HG03280 (cell line): ENCODE measurements at regions not wholly inside any gene's neighbourhood (a gene's known extent, or its start where the extent isn't known, plus 50 kb on each side); places are given as distances from the start of the nearest gene placed in this dataset.
"Not testable (repeated sequence)": the region's sequence is repeated elsewhere in the genome, so short reads cannot be mapped to it uniquely, and the experiment has no call there.

ENCODE experiments used
- ATAC-seq: cut with Tn5 transposase; IDR thresholded peaks from one replicate; pipeline ENCODE4 v1.9.1; 2021; ENCODE audit warnings: mild to moderate bottlenecking, moderate library complexity; ENCODE audit not compliant: unreplicated experiment

- ATAC-seq: no peak
Measured at GRCh38 chr7:91660734-91661356, 219.7 kb downstream of the MTERF1 start.

DNA sequence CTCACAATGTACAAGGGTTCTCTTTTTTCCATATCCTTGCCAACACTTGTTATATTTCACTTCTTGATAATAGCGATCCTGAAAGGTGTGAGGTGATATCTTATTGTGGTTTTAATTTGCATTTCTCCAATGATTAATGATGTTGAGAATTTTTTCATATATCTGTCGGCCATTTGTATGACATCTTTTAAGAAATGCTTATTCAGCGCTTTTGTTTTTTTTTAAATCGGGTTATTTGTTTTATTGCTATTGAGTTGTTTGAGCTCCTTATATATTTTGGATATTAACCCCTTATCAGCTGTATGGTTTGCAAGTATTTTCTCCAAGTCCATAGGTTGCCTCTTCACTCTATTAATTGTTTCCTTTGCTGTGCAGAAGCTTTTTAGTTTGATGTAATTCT is 218.8 kb downstream of the MTERF1 start:
- no peak for ATAC-seq

DNA sequence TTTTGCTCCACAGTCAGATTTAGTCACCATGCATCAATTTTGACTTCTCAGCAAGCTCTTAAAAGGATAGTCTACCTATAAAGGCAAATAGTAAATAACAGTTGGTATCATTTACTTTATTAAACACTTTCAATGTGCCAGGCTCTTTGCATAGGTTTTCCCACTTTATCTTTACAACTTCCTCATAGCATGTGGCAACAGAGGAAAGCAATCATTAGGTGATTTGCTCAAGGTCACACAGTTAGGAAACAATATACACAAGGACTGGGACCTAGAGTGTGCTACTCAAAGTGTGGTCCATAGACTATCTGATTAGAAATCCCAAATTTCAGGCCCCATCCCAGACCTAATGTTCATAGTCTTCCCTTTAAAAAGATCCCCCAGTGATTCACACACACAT is 212.3 kb downstream of the MTERF1 start:
- no peak for ATAC-seq

GRCh38 chr7:91671245-91671644 is 209.3 kb downstream of the MTERF1 start:
- ATAC-seq: no peak

DNA sequence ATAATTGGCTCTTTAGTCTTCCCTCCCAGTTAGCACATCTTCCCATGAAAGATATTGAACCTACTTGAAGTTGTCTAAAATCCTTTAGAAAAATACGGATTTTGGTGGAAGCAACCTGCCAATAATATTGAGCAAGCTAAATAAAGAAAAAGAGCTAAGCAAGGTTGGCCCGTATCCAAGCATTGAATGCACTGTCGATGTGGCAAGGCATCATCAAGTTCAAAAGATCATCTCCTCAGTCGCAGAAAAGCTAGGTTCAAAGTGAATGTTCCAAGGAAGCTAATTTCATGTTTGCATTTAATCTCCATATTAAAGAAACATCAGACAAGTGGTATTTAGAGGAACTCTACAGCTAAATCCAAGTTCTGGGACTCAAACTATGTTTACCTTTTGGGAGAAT is 206.0 kb downstream of the MTERF1 start:
- no peak for ATAC-seq

GRCh38 chr7:91681718-91682117 is 198.8 kb downstream of the MTERF1 start:
- ATAC-seq: no peak

GRCh38 chr7:91683823-91684222 is 196.7 kb downstream of the MTERF1 start:
- ATAC-seq: no peak

GRCh38 chr7:91685544-91685943 is 195.0 kb downstream of the MTERF1 start:
- ATAC-seq: no peak

GRCh38 chr7:91690541-91691070 is 189.9 kb downstream of the MTERF1 start:
- ATAC-seq: no peak

- ATAC-seq: no peak
Measured at GRCh38 chr7:91691865-91692264, 188.6 kb downstream of the MTERF1 start.

DNA sequence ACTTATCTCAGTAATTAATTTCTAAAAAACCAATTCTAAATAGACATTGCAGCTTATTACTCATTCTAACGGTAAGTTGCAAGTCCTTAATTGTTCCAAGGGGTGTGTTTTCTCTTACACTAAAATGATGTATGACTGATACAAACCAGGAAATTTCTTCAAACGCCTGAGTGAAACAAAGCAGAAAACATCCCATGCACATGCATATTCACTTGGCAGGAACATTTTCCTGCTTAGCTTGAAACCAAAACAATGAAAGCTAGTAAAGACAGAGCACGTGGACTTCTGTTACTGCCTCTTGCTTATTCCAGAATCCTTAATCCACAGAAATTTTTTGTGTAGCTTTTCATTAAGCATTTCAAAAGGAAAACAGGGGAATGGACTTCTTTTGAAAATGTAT is 187.7 kb downstream of the MTERF1 start:
- ATAC-seq: no peak

GRCh38 chr7:91694351-91694841 is 186.1 kb downstream of the MTERF1 start:
- ATAC-seq: no peak

DNA sequence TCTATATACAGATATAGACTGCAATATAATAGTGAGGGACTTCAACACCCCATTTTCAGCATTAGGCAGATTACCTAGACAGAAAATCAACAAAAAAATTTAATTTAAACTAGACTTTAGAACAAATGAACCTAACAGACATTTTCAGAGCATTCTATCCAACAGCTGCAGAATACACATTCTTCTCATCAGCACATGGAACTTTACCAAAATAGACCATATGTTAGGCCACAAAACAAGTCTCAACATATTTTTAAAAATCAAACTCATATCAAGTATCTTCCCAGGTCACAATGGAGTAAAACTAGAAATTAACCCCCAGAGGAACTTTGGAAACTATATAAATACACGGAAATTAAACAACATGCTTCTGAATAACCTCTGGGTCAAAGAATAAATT is 169.6 kb downstream of the MTERF1 start:
- ATAC-seq: no peak

DNA sequence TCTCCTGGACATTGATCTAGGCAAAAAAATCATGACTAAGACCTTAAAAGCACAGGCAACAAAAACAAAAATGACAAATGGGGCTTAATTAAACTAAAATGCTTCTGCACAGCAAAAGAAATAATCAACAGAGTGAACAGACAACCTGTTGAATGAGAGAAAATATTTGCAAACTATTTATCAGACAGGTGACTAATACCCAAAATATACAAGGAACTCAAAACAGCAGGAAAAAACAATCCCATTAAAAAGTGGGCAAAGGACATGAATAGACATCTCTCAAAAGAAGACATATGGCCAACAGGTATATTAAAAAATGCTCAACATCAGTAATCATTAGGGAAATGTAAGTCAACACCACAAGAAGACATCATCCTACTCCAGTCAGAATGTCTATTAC is 166.8 kb downstream of the MTERF1 start:
- ATAC-seq: no peak

DNA sequence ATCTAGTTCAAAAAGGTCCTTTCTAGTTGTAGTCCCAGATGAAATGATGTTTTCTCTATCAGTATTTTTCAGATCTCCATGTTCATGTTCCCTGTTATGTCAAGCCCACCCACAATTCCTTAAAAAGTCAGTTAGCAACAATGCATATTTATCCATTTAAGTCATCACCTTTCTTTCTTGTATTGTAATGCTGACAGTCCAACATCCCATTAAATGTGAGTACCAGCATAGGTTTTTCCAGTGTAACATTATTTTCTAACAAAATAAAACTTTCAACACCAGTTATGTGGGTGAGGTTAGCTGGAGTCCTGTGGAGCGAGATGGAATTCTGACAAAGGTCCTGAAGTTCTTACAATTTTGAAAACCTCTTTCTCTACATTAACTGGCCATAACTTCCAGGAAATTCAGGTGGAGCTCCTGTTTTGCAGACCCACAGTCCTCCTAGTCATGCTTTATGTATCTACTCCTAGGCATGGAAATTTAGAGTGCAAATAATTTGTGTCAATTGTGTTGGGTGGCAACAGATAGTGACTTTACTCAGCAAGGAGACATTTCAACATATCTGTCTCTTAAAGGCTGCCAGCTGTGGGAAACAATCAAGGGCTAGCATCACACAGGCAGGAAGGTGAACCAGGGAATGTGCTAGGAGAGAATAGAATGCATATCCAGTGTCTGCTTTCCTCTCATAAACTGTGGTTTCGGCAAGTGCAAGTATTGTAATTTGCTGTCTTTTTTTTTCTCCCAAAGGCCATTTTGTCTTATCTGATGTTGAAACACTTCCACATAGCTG is 162.6 kb downstream of the MTERF1 start:
- no peak for ATAC-seq

DNA sequence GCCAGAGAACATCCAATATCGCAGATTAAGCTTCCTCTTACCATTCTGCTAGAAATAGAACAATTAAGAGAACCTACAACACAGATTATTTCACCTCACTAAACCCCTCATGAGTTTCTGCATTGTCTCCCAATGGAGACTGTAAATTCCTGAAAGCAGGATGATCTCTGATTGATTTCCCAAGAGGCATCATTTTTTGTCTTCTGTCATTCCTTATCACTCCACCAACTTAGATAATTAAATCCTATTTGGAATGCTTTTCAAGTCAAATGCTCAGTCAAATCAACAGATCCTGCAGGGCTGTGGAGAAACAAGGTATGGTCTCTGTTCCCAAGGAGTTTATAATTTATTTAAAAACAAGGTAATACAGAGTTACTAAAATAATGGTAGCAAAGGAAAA is 161.5 kb downstream of the MTERF1 start:
- no peak for ATAC-seq

DNA sequence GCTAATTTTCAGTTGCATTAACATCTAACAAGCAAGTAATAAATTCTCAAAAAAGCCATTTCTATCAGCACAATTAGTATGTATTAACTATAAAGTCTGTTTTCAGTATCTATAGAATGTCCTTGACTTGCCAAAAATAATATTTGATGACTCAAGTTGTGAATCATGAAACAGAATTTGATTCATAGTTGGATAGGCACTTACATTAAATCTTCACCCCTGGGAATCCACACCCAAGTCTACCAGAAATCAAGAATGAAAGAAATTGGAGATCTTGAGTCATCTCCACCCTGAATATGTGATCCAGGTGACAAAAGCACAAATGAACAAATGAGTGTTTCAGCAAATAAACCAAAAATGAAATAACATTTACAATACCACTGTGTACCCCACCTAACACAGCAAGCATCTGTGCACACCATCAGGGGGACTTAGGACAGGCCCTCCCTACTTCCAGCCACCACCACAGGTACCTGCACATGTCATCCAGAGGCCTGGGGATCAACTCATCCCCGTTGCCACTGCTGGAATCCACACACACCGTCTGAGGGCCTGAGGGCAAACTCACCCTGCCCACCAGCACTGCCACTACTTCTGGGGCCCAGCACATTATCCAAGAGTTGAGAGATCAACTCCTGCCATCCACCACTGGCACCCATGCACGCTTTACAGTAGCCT is 160.1 kb downstream of the MTERF1 start:
- no peak for ATAC-seq

- no peak for ATAC-seq
Measured at GRCh38 chr7:91722831-91723230, 157.7 kb downstream of the MTERF1 start.

DNA sequence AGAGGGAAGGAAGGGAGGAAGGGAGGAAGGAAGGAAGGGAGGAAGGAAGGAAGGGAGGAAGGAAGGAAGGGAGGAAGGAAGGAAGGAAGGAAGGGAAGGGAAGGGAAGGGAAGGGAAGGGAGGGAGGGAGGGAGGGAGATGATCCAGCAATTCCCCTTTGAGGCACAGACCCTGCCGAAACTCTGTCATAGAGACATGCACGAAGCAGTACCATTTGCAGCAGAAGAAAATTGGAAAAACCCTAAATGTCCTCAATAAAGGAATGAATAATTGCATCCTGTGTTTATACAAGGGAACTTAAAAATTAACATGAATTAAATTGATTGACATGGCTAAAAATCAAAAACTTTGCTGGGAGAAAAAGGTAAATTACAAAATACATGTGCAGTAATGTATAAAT is 151.5 kb downstream of the MTERF1 start:
- ATAC-seq: not testable (repeated sequence)

DNA sequence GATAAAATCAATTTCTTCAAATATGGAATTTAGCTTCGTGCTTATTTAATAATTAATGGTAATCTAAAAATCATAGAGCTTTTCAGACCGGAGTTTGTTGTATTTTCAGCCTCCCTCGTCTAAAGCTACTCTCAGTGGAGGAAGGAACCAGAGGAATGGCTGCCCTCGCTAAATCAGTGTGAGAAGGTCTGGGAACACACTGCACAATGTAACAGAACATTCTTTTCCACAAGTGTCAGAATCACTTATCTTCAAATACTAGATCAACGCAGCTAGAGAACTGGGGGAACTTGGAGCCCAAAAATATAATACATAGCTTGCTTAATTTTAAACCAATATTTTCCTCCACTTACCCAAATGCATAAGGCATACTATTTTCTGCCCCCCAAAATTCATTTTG is 148.5 kb downstream of the MTERF1 start:
- ATAC-seq: no peak

DNA sequence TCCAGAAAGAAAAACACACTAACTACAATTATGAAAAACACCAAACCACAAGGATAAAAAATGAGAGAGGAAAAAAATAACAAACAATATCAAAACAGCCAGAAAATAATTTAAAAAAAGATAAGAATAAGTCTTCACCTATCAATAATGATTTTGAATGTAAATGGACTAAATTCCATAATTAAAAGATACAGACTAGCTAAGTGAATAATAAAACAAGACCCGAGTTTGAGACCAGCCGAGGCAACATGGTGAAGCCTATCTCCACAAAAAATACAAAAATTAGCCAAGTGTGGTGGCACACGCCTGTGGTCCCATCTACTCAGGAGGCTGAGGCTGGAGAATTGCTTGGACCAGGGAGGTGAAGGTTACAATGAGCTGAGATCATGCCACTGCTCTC is 131.1 kb downstream of the MTERF1 start:
- ATAC-seq: no peak

DNA sequence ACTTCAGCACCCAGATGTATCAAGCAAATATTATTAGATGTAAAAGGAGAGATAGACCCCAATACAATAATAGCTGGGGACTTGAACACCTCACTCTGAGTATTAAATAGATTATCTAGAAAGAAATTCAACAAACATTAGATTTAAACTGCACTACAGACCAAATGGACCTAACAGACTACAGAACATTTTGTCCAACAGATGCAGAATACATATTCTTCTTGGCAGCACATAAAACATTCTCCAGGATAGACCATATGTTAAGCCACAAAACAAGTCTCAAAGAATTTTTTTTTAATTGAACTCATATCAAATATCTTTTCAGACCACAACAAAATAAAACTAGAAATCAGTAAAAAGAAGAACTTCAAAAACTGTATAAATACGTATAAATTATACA is 130.4 kb downstream of the MTERF1 start:
- ATAC-seq: no peak
